HepG2 (cell line): ENCODE measurements at regions not wholly inside any gene's neighbourhood (a gene's known extent, or its start where the extent isn't known, plus 50 kb on each side); places are given as distances from the start of the nearest gene placed in this dataset.

ENCODE experiments used
- EZH2 ChIP-seq: conservative IDR thresholded peaks from 2 replicates; pipeline ENCODE4 v1.6.1; 2012; ENCODE audit warnings: mild to moderate bottlenecking, low read depth, low read length, moderate library complexity
- PITX1 ChIP-seq: sonication (generic); formaldehyde crosslinking; IDR thresholded peaks from 2 replicates; pipeline ENCODE4 v1.5.1; 2020; ENCODE audit warnings: mild to moderate bottlenecking, missing genetic modification reagents
- POLR2A ChIP-seq, 2 experiments: IDR thresholded peaks; 2 replicates each; pipeline ENCODE4 v1.6.1; 2011; ENCODE audit warnings: low read depth in 2 of 2, low read length in 2 of 2, mild to moderate bottlenecking in 1 of 2, moderate library complexity in 1 of 2; ENCODE audit not compliant: insufficient read depth in 1 of 2
- SIN3A ChIP-seq: IDR thresholded peaks from 2 replicates; pipeline ENCODE4 v1.6.1; 2011; ENCODE audit warnings: low read depth, mild to moderate bottlenecking, control low read depth, low read length, borderline replicate concordance
- STAG1 ChIP-seq: sonication (generic); formaldehyde crosslinking; IDR thresholded peaks from 2 replicates; pipeline ENCODE4 v1.4.0; 2020; ENCODE audit warnings: missing genetic modification reagents
- ZNF24 ChIP-seq: fragments of 450-650 bp; IDR thresholded peaks from 2 replicates; pipeline ENCODE4 v1.6.1; 2017; ENCODE audit warnings: antibody characterized with exemption, mild to moderate bottlenecking
- TF ChIP-seq, protein P1 (sequence below): sonication (generic); formaldehyde crosslinking; IDR thresholded peaks from 2 replicates; pipeline ENCODE4 v1.5.0; 2020; ENCODE audit warnings: mild to moderate bottlenecking, missing genetic modification reagents, moderate library complexity
- TF ChIP-seq, protein P2 (sequence below): sonication (generic); formaldehyde crosslinking; IDR thresholded peaks from 2 replicates; pipeline ENCODE4 v1.5.1; 2020; ENCODE audit warnings: mild to moderate bottlenecking, moderate library complexity, missing genetic modification reagents

DNA sequence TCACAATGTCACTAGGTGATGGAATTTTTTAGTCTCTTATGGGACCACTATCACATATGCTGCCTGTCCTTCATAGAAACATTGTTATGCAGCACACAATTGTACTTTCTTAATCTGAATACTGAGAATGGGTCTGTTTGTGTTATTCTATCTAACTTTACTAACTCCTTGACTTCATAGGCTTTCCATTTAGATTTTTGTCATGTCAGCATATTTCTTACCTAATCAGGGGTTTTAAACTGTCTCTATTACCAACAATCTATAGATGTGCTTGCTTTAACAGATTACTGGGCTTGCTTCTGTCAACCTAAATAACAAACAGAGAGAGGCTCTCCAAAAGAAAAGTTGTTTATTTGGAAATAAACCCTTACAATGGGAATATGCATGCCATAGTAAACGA is 289.6 kb upstream of the ZNF804A start:
- TF ChIP-seq, protein P1, sequence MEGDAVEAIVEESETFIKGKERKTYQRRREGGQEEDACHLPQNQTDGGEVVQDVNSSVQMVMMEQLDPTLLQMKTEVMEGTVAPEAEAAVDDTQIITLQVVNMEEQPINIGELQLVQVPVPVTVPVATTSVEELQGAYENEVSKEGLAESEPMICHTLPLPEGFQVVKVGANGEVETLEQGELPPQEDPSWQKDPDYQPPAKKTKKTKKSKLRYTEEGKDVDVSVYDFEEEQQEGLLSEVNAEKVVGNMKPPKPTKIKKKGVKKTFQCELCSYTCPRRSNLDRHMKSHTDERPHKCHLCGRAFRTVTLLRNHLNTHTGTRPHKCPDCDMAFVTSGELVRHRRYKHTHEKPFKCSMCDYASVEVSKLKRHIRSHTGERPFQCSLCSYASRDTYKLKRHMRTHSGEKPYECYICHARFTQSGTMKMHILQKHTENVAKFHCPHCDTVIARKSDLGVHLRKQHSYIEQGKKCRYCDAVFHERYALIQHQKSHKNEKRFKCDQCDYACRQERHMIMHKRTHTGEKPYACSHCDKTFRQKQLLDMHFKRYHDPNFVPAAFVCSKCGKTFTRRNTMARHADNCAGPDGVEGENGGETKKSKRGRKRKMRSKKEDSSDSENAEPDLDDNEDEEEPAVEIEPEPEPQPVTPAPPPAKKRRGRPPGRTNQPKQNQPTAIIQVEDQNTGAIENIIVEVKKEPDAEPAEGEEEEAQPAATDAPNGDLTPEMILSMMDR (CRISPR knock-in tag) = no peak
- TF ChIP-seq PITX1 (no peak), EZH2 (no peak), SIN3A (no peak), ZNF24 (no peak), STAG1 (CRISPR knock-in tag) (no peak), POLR2A (IDR thresholded peaks at IDR 0.05; ENCODE audit: insufficient read depth in 1 of 2, low read depth in 2 of 2, low read length in 2 of 2) (no peak)
- TF ChIP-seq, protein P2, sequence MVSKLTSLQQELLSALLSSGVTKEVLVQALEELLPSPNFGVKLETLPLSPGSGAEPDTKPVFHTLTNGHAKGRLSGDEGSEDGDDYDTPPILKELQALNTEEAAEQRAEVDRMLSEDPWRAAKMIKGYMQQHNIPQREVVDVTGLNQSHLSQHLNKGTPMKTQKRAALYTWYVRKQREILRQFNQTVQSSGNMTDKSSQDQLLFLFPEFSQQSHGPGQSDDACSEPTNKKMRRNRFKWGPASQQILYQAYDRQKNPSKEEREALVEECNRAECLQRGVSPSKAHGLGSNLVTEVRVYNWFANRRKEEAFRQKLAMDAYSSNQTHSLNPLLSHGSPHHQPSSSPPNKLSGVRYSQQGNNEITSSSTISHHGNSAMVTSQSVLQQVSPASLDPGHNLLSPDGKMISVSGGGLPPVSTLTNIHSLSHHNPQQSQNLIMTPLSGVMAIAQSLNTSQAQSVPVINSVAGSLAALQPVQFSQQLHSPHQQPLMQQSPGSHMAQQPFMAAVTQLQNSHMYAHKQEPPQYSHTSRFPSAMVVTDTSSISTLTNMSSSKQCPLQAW = no peak
